Smooth muscle cell (in vitro differentiated cells): ENCODE measurements at regions not wholly inside any gene's neighbourhood (a gene's known extent, or its start where the extent isn't known, plus 50 kb on each side); places are given as distances from the start of the nearest gene placed in this dataset.

Experiments
- DNase-seq: peaks from one replicate; lab custom pipeline; 2025; ENCODE audit not compliant: unreplicated experiment; lab: John Stamatoyannopoulos, UW
- H2AFZ ChIP-seq: fragments of 200-600 bp; sonication (generic); 2 replicates; pipeline ENCODE4 v1.6.0; 2016; ENCODE audit warnings: antibody characterized with exemption, low read depth, mild to moderate bottlenecking
- H3F3A ChIP-seq: fragments of 200-600 bp; sonication (generic); 2 replicates; pipeline ENCODE4 v1.6.0; 2017; ENCODE audit warnings: antibody characterized with exemption, low read depth
- H3K27ac ChIP-seq: fragments of 200-600 bp; sonication (generic); 2 replicates; pipeline ENCODE4 v1.5.1; 2016; ENCODE audit warnings: low read depth, mild to moderate bottlenecking
- H3K27me3 ChIP-seq: fragments of 200-600 bp; sonication (generic); 2 replicates; pipeline ENCODE4 v1.6.1; 2016; ENCODE audit warnings: low read depth, mild to moderate bottlenecking
- H3K36me3 ChIP-seq: fragments of 200-600 bp; sonication (generic); 2 replicates; pipeline ENCODE4 v1.5.1; 2016; ENCODE audit warnings: low read depth
- H3K4me1 ChIP-seq: fragments of 200-600 bp; sonication (generic); 2 replicates; pipeline ENCODE4 v1.5.1; 2016; ENCODE audit warnings: low read depth
- H3K4me2 ChIP-seq: fragments of 200-600 bp; sonication (generic); 2 replicates; pipeline ENCODE4 v1.6.0; 2016; ENCODE audit warnings: mild to moderate bottlenecking
- H3K4me3 ChIP-seq: fragments of 200-600 bp; sonication (generic); 2 replicates; pipeline ENCODE4 v1.5.1; 2016; ENCODE audit warnings: mild to moderate bottlenecking
- H3K79me2 ChIP-seq: fragments of 200-600 bp; sonication (generic); 2 replicates; pipeline ENCODE4 v1.6.0; 2016; ENCODE audit warnings: low read depth, mild to moderate bottlenecking
- H3K9ac ChIP-seq: fragments of 200-600 bp; sonication (generic); 2 replicates; pipeline ENCODE4 v1.6.0; 2016; ENCODE audit warnings: low read depth
- H3K9me3 ChIP-seq: fragments of 200-600 bp; sonication (generic); replicated peaks from 2 replicates; pipeline ENCODE4 v1.5.1; 2016; ENCODE audit warnings: low read depth
- H4K20me1 ChIP-seq: fragments of 200-600 bp; sonication (generic); 2 replicates; pipeline ENCODE4 v1.6.0; 2016; ENCODE audit warnings: low read depth
- CTCF ChIP-seq: fragments of 200-600 bp; sonication (generic); IDR thresholded peaks from 2 replicates; pipeline ENCODE4 v1.5.1; 2017; ENCODE audit warnings: borderline replicate concordance, mild to moderate bottlenecking, antibody characterized with exemption; ENCODE audit not compliant: insufficient read depth, poor library complexity, severe bottlenecking
- WGBS: methylation state at CpG from one replicate; pipeline ENCODE4 v1.1.7; 2016; ENCODE audit warnings: low lambda C conversion rate; 5-methylcytosine and 5-hydroxymethylcytosine counted together

GRCh38 chr5:99911971-99912370 lies 623.2 kb upstream of the FAM174A start:
- 47% methylated on average over 1 of the region's 1 CpG for WGBS
- Histone ChIP-seq H3K27ac (no peak overlapping the region), H3K27me3 (no peaks in the 10 kb centered on the region), H3K4me1 (no peaks in the 10 kb centered on the region), H3K79me2 (no peaks in the 10 kb centered on the region), H3K36me3 (no peaks in the 10 kb centered on the region), H3K4me2 (no peak overlapping the region), H3F3A (no peaks in the 10 kb centered on the region), H4K20me1 (no peaks in the 10 kb centered on the region), H3K9me3 (no peaks in the 10 kb centered on the region), H3K9ac (no peak overlapping the region), H2AFZ (no peak overlapping the region), H3K4me3 (no peak overlapping the region)
- no peak for DNase-seq
- TF ChIP-seq CTCF = no peak

GRCh38 chr5:99906776-99907175 lies 628.4 kb upstream of the FAM174A start:
- H3K79me2 ChIP-seq = no peaks in the 10 kb centered on the region
- TF ChIP-seq CTCF = no peak
- H3F3A ChIP-seq = no peaks in the 10 kb centered on the region
- 87% methylated on average over 1 of the region's 1 CpG for WGBS
- H3K4me1 ChIP-seq = no peaks in the 10 kb centered on the region
- no peaks in the 10 kb centered on the region for H3K27me3 ChIP-seq
- H3K27ac ChIP-seq = no peak overlapping the region
- H3K9ac ChIP-seq = no peak overlapping the region
- H3K9me3 ChIP-seq = no peaks in the 10 kb centered on the region
- H3K36me3 ChIP-seq = no peaks in the 10 kb centered on the region
- no peak for DNase-seq
- no peaks in the 10 kb centered on the region for H4K20me1 ChIP-seq
- H3K4me3 ChIP-seq = no peak overlapping the region
- H3K4me2 ChIP-seq = no peak overlapping the region
- no peak overlapping the region for H2AFZ ChIP-seq

GRCh38 chr5:99901972-99902371 lies 633.2 kb upstream of the FAM174A start:
- no peaks in the 10 kb centered on the region for H3K27me3 ChIP-seq
- no peak for TF ChIP-seq CTCF

GRCh38 chr5:99900302-99900852 lies 634.8 kb upstream of the FAM174A start:
- 89% methylated on average over 1 of the region's 1 CpG for WGBS

More at GRCh38 chr5:99901972-99902371, 633.2 kb upstream of the FAM174A start:
- no peak for DNase-seq
- Histone ChIP-seq H3K27ac (no peak overlapping the region), H3K9ac (no peak overlapping the region), H3K79me2 (no peaks in the 10 kb centered on the region), H3K4me1 (no peaks in the 10 kb centered on the region), H3F3A (no peaks in the 10 kb centered on the region), H3K9me3 (no peaks in the 10 kb centered on the region), H3K36me3 (no peaks in the 10 kb centered on the region), H4K20me1 (no peaks in the 10 kb centered on the region), H3K4me2 (no peak overlapping the region), H3K4me3 (no peak overlapping the region), H2AFZ (no peak overlapping the region)

More at GRCh38 chr5:99900302-99900852, 634.8 kb upstream of the FAM174A start:
- Histone ChIP-seq H3K4me1 (no peaks in the 10 kb centered on the region), H3F3A (no peaks in the 10 kb centered on the region), H3K4me2 (no peak overlapping the region), H3K27me3 (no peaks in the 10 kb centered on the region), H3K9ac (no peak overlapping the region), H3K27ac (peak overlapping the region; percentile 65), H3K79me2 (no peaks in the 10 kb centered on the region), H3K9me3 (no peaks in the 10 kb centered on the region), H4K20me1 (no peaks in the 10 kb centered on the region), H2AFZ (no peak overlapping the region), H3K36me3 (no peaks in the 10 kb centered on the region), H3K4me3 (no peak overlapping the region)
- TF ChIP-seq CTCF = no peak
- DNase-seq = no peak
